ENCODE measurements at regions not wholly inside any gene's neighbourhood (a gene's known extent, or its start where the extent isn't known, plus 50 kb on each side); places are given as distances from the start of the nearest gene placed in this dataset.

DNA sequence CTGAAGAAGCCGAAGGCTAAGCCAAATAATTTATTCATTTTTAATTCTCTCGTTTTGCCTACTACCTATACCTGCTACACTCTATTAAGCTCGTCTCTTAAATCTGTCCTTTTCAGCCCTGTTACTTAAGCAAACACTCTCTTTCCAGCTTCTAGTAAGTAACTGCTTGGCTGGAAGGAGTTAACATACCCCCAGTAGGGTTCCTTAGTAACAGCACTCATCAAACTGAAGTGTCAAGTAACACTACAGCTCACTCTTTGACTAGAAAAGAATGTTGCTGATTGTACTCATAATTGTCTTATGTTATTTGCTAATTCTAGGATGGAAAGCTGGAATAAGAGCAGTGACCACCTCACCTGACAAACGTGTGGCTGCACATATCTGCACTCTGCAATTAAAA, 120.0 kb upstream of the SCN7A start:
- ChIA-PET CTCF (no interaction called here), POLR2A (ENCODE audit: low non-redundant PET) (no interaction called here)
- TF ChIP-seq, protein P1, sequence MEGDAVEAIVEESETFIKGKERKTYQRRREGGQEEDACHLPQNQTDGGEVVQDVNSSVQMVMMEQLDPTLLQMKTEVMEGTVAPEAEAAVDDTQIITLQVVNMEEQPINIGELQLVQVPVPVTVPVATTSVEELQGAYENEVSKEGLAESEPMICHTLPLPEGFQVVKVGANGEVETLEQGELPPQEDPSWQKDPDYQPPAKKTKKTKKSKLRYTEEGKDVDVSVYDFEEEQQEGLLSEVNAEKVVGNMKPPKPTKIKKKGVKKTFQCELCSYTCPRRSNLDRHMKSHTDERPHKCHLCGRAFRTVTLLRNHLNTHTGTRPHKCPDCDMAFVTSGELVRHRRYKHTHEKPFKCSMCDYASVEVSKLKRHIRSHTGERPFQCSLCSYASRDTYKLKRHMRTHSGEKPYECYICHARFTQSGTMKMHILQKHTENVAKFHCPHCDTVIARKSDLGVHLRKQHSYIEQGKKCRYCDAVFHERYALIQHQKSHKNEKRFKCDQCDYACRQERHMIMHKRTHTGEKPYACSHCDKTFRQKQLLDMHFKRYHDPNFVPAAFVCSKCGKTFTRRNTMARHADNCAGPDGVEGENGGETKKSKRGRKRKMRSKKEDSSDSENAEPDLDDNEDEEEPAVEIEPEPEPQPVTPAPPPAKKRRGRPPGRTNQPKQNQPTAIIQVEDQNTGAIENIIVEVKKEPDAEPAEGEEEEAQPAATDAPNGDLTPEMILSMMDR (conservative IDR thresholded peaks at IDR 0.05; ENCODE audit: low read depth): no peak
- no peak overlapping the region for H3K27ac ChIP-seq
- DNase-seq (ENCODE audit: low spot score): no peak

DNA sequence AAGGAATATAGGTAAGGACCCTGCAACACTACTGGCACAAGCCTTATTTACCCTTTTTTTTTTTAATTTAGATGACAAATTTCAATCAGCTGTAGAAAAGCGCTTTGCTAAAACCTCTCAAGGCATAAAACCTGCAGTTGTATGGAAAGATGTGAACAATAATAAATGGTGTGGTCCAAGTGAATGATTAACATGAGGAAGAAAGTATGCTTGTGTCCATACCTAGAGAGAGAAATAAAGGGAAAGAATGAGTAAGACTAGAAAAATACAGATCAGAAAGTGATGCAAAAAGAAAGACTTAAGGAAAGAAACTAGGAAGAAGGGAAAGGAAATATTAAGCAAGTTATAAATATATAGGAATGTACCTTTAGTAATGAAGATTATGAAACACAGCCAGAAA, 119.2 kb upstream of the SCN7A start:
- ChIA-PET CTCF (no interaction called here), POLR2A (ENCODE audit: low non-redundant PET) (no interaction called here)
- H3K27ac ChIP-seq: no peak overlapping the region
- DNase-seq (ENCODE audit: low spot score): no peak
- TF ChIP-seq, protein P1 (conservative IDR thresholded peaks at IDR 0.05; ENCODE audit: low read depth): no peak

DNA sequence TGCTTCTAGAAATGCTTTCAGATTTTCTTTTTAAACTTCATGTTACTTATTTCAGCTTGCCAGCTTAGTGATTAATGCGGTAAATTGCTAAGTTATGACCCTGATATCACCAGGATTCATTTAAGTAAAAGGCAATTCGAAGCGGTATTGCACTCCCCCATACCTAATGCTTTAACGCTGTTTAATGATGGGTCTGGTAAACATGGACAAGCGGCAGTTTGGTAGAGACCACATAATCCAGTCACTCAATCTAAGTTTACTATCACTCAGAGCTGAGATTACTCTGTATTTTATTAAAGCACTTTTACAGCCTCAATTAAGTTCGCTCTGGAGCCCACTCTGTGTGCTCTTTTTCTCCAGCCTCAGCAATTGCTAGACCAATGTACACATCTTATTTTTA, 118.2 kb upstream of the SCN7A start:
- TF ChIP-seq, protein P1 (conservative IDR thresholded peaks at IDR 0.05; ENCODE audit: low read depth): no peak
- no peak overlapping the region for H3K27ac ChIP-seq
- POLR2A ChIA-PET (ENCODE audit: low non-redundant PET): no interaction called here
- no peak for DNase-seq (ENCODE audit: low spot score)
- CTCF ChIA-PET: no interaction called here

DNA sequence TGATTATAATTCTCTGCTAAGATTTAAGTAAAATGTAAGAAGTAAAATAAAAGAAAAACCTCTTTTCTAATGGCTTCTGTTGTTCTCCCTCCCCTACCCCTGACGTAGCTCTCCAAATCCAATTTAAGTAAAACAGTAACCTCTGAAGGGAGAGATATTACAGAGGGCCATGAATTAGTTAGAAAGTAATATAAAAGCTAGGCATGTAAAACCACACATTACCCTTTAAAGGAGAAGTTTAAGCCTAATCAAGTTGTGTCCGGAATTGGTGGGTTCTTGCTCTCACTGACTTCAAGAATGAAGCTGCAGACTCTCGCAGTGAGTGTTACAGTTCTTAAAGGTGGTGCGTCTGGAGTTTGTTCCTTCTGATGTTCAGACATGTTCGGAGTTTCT, 116.9 kb upstream of the SCN7A start:
- ChIA-PET CTCF (no interaction called here), POLR2A (ENCODE audit: low non-redundant PET) (no interaction called here)
- H3K27ac ChIP-seq: no peak overlapping the region
- TF ChIP-seq, protein P1 (conservative IDR thresholded peaks at IDR 0.05; ENCODE audit: low read depth): no peak
- no peak for DNase-seq (ENCODE audit: low spot score)

DNA sequence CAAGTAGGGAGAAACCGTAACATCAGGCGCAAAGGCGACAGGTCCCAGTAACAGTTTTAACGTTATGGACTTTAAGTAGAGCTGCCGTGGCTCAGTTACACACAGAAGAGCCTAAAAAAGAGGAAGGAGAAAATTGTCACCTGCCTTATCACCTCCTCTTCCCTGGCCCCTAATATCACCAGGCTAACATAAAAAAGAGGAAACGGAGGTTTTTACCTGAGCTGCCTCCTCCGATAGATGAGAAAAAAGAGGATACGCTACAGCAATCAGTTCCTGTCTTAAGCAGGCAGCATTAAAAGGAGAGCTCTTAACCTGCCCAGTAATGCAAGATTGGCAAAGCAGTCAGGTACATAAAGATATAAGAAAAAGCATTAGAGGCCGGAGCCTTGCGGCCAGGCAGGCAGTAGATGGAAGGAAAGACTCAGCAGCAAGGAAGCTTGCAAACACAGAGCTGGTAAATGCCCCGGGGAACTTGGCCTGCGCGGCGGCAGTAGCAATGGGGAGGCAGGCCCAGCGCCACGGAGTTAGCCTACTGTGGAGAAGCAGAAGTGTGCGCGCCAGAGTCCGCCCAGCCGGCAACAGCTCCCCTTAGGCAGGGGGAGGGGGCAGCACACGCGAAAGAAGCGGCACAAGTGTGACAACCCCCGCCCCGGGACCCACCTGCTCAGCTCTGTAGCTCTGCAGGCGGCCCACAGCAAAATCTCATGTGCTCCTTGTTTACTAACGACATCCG, 116.3 kb upstream of the SCN7A start:
- no peak overlapping the region for H3K27ac ChIP-seq
- TF ChIP-seq, protein P1 (conservative IDR thresholded peaks at IDR 0.05; ENCODE audit: low read depth): no peak
- no peak for DNase-seq (ENCODE audit: low spot score)
- CTCF ChIA-PET: interaction anchor here (0.6 kb wide), 1 partner anchor 41 kb away, joined by 3 read pairs; no protein-coding TSS in a partner anchor
- POLR2A ChIA-PET (ENCODE audit: low non-redundant PET): no interaction called here

DNA sequence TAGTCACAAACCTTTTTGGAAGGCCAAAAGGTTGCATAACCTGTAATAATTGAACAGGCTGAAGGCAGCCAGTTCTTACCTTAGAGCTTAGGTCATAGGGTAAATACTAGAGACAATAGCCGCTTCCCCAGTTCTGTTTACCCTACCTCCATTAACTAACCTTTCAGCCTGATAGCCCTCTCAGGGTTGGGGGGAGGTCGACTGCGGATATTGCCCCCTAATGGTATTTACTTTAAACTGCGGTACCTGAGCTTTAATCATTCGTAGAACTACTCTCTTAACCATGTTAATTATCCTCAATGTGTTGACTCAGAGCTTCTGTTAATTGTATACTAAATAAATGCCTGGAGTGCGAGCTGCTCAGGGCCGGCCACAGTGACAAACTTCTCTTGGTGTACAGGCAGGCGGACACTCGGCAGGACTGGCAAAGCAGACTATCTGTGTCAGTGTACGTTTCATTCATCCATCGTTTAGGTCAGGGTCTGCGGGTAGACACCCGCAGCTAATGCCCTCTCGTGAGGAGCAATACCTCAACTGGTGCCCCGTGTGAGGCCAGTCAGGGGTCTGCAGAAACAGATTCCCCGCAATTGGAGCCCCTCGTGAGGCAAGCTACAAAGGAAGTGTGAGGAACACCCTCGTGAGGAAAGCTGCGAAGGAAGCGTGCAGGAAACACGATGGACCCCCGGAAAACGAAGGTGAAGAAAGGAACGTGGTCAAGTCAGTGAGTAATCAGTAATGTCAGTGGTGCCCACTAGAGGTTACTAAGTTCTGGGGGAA, 115.3 kb upstream of the SCN7A start:
- POLR2A ChIA-PET (ENCODE audit: low non-redundant PET): no interaction called here

More for the DNA sequence above, 115.3 kb upstream of the SCN7A start:
- TF ChIP-seq, protein P1 (conservative IDR thresholded peaks at IDR 0.05; ENCODE audit: low read depth): no peak
- H3K27ac ChIP-seq: no peak overlapping the region
- no peak for DNase-seq (ENCODE audit: low spot score)
- CTCF ChIA-PET: no interaction called here

All from RWPE1 (cell line).